HG03457 (cell line): ENCODE measurements at regions not wholly inside any gene's neighbourhood (a gene's known extent, or its start where the extent isn't known, plus 50 kb on each side); places are given as distances from the start of the nearest gene placed in this dataset.
A peak's percentile ranks its signal among the peaks of the same experiment; 100 is the strongest.

Source experiments
- ATAC-seq: cut with Tn5 transposase; IDR thresholded peaks from one replicate; pipeline ENCODE4 v1.9.1; 2021; ENCODE audit warnings: moderate number of reproducible peaks; ENCODE audit not compliant: unreplicated experiment

DNA sequence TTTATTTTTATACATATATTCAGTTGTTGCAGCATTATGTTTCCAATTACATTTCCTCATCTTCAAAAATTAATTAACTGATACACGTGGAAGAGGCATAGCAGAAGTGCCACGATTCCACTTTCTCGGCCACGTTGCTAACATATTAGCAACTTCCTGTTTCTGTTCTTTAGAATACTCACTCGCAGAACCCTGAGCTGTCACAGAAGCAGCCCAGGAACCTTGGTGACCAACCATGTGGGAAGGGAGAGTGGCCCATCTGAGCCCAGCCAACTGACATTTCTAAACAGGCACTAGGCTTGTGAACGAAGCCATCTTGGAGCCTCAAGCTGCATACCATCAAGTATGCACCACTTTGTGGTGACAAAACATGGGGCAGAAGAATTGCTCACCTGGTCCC, 350.1 kb downstream of the CBLN2 start:
- ATAC-seq = no peak

DNA sequence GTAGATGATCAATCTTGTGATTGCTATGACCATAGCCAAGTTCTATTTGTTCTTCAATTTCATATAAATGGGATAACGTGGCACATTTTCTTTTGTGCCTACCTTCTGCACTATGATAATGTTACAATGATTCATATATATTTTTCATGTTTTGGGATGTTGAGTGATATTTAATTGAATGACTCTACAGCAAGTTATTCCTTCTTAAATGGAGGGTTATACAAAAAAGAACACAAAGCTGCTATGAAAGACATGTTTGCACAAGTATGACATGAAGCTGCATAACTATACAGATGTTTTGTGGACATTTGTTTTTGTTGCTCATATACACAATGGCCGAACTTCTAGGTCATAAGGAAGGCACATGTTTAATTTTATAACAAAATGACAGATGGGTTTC, 356.2 kb downstream of the CBLN2 start:
- no peak for ATAC-seq

DNA sequence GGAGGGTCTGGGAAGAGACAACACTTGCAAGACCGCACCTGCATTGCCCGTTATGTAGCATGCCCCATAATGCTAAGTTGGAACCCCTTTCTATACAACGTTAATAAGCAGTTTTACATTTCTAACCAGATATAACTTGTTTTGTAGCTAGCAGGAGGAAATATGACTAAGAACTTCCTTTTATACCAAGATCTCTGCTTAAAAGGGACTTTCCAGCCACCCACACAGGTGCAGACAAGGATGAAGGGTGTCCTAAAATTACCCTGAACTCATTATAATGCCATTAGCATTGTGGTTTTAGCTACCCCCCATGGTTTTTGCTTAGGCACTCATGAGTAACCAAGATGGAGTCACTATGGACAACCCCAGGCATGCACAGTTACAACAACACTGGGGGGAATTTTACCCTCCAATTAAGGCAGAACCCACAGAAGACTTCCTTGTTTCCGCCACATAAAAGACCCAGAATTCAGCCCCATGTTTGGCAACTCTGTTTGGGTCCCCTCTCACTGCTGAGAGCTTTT, 362.8 kb downstream of the CBLN2 start:
- peak; percentile 95 for ATAC-seq

DNA sequence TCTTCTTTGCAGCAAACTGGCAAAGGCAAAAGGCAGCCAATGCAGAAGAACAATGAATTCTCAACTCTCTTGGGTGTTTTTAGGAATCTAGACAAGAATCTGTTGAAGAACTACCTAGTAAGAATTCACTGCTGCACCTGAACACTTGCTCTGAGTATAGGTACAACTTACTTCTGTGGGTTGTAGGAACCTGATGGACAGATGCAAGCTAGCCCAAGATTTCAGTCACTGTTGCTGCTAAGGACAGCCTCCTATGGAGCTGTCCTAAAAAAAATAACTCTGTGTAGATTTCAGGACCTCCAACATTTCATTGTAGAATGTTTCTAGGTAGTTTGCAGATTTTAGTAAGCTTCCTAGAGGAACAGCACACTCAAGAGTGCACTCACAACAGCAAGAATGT, 363.5 kb downstream of the CBLN2 start:
- ATAC-seq = no peak

GRCh38 chr18:72174972-72175649, 369.0 kb downstream of the CBLN2 start:
- ATAC-seq = no peak

GRCh38 chr18:72171596-72171995, 372.5 kb downstream of the CBLN2 start:
- ATAC-seq = no peak

DNA sequence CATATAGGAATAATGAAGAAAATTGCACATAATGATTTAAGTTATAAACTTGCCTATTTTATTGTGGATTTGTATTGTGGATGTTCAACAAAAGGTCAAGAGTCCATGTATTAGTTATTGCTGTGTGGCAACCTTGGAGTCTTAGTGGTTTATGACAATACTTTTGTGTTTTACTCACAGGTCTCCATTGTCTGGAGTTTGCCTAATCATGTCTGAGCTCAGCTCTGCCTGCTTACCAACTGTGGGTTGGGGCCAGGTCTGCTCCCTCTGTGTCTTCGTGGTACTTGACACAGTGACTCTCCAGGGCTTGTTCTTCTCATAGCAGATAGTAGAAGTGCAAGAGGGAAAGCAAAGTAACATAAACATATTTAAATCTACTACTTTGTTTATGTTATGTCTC, 382.5 kb downstream of the CBLN2 start:
- ATAC-seq = no peak

DNA sequence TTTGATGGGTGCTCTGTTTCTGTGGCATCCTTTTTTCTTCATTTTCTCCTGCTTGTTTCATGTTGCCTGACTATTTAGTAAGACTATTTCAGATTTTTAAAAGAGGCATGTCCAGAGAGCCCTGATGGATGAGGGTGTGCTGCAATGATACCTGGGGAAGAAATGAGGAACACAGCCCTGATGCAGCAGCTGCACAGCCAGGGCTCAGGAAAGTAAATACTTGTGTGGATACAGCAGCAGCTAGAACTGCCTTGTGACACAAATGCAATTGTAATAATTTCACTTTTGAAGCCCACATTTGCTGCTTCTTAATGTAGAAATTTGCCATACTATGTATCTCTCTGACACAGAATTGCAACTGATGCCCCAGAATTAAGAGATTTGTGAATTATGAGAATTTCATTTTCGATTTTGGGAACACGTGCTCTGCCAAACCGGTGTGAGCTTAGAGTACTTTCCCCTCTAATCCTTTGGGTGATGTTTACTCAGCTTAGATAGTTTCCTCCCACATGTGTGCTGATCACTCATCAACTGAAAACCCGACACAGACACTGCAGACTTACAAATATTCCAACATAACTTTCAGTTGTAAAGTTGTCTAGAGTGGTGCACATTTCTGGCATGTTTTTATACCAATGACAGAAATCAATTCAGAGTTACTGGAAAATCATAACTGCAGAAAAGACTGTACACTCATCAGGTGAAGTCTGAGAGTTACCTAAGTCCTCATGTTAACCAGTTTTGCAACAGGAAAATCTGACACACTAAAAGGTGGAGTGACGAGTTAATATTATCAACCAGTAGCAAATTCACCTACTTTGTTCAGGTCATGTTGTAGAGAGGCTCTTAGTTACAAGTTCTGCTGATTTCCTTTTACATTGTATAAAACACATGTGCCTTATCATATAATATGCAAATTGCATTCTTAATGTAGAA, 383.4 kb downstream of the CBLN2 start:
- ATAC-seq = peak; percentile 97

GRCh38 chr18:72155327-72155726, 388.8 kb downstream of the CBLN2 start:
- no peak for ATAC-seq

DNA sequence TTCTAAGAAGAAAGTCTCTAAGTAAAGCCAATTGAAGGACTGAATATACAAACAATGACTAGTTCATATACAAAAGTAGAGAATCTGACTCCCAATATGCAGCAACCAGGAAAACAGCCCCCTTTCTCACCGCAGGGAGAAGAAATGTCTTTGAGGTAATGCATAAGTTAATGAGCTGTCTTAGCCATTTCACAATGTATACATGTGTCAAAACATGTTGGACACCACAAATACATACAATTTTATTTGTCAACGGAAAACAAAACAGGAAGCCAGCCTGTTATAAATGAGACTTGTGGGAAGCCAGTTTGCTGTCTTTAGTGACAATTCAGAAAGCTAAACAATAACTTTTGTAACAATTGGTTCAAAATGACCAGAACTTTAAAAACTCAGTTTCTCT, 389.2 kb downstream of the CBLN2 start:
- ATAC-seq = no peak

DNA sequence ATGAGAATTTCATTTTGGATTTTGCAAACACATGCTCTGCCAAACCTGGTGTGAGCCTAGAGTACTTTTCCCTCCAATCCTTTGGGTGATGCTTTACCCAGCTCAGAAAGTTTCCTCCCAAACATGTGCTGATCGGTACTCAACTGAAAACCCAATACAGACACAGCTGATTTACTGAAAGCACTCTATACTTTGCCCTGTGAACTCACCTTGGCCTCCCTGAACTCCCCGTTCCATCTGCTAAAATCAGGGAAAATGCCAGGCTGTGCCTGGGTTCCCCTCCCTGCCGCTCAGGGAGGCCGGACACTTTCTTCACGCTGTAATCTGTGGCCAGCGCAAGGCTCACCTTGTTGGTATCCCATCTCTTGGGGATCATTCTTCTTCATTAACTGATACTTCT, 391.2 kb downstream of the CBLN2 start:
- ATAC-seq = no peak

DNA sequence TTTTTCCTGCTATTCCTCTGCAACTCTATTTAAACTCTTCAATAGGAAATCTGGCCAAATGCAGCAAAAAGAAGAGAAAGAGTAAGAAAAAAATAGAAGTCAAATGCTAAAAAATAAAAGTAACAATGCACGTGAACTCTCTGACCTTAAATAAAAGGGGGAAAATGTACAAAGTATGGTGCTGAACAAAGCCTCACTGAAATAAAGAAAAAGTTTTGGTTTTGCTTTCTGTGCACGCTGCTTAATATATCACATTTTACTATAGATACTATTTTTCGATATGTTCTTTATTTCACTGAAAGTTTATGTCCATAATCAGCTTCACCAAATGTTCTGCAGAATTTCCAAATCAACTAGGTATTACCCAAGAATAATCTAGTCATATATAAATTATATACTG, 396.3 kb downstream of the CBLN2 start:
- ATAC-seq = no peak

- no peak for ATAC-seq
Observed at GRCh38 chr18:72140007-72140406, 404.1 kb downstream of the CBLN2 start.

GRCh38 chr18:72128649-72129048, 415.5 kb downstream of the CBLN2 start:
- ATAC-seq = no peak

DNA sequence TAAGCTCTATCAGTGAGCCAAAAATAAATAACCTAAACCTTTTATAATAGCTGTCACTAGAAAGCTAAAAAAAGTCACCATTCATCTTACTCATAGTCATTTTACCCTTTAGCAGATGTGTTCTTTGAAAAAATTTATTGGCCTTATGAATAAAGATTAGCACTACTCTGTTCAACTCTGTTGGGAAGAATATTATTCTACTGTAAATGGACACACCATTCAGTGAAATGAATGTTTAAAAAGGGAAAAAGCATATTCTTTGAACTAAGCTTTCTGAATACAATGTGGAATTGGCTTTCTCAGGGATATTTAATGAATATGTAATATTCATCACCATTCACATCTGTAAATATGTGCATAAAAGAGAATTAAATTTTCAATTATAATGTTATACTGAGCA, 422.0 kb downstream of the CBLN2 start:
- no peak for ATAC-seq

DNA sequence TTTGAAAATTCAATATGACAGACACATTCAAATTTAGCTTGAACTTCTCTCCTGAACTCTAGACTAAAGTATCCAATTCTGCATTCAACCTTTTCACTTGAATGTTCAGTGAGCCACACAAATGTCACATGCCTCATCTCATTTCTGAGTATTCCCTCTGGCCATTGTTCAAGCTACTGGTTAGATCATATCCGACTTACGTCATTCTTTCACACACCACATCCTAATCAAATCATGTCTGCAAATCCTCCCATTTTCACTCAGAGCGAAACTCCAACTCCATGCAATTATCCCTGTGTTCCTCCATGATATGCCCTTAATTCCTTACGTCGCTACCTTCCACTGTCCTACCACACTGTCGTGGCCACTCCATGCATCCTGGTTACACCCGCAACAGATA, 425.1 kb downstream of the CBLN2 start:
- ATAC-seq = no peak

GRCh38 chr18:72114801-72115594, 429.1 kb downstream of the CBLN2 start:
- ATAC-seq = no peak

- ATAC-seq = no peak
Observed at GRCh38 chr18:72107647-72108383, 436.3 kb downstream of the CBLN2 start.

- ATAC-seq = no peak
Observed at GRCh38 chr18:72104851-72105250, 439.3 kb downstream of the CBLN2 start.

- ATAC-seq = no peak
Observed at GRCh38 chr18:72102412-72102811, 441.7 kb downstream of the CBLN2 start.
